Left ventricle myocardium inferior (tissue), 1 donor: ENCODE measurements at regions not wholly inside any gene's neighbourhood (a gene's known extent, or its start where the extent isn't known, plus 50 kb on each side); places are given as distances from the start of the nearest gene placed in this dataset.

Experiments used
- DNase-seq: peaks from one replicate; pipeline ENCODE4 v3.0.0-alpha.2; 2020
- H3K27ac ChIP-seq: fragments of 200-600 bp; replicated peaks from 2 replicates; pipeline ENCODE4 v1.8.0; 2021
- H3K27me3 ChIP-seq: fragments of 200-600 bp; 2 replicates; pipeline ENCODE4 v1.8.0; 2021; ENCODE audit warnings: low read depth
- H3K36me3 ChIP-seq: fragments of 200-600 bp; 2 replicates; pipeline ENCODE4 v1.8.0; 2021
- H3K4me1 ChIP-seq: fragments of 200-600 bp; 2 replicates; pipeline ENCODE4 v1.8.0; 2021
- H3K4me3 ChIP-seq: fragments of 200-600 bp; 2 replicates; pipeline ENCODE4 v1.8.0; 2021; ENCODE audit warnings: mild to moderate bottlenecking, moderate library complexity
- H3K9me3 ChIP-seq: fragments of 200-600 bp; replicated peaks from 2 replicates; pipeline ENCODE4 v1.8.0; 2021
- intact Hi-C: fragments of 100-400 bp; cut with micrococcal nuclease; formaldehyde crosslinking; loops from one replicate; pipeline ENCODE4 v1.11.0; 2022
- TF ChIP-seq, protein P1 (sequence below): fragments of 200-600 bp; IDR thresholded peaks from 2 replicates; pipeline ENCODE4 v1.8.0; 2021; ENCODE audit warnings: antibody characterized with exemption, mild to moderate bottlenecking, borderline replicate concordance
- donor health status: DM: no; HTN: yes; CAD: no; lungs with severe emphysema.

- Histone ChIP-seq H3K4me3 (no peak overlapping the region), H3K9me3 (peaks cover 4% of the 10 kb centered on the region), H3K27ac (no peak overlapping the region), H3K4me1 (no peaks in the 10 kb centered on the region), H3K27me3 (peaks cover 3% of the 10 kb centered on the region), H3K36me3 (no peaks in the 10 kb centered on the region)
- no peak for DNase-seq
- TF ChIP-seq, protein P1, sequence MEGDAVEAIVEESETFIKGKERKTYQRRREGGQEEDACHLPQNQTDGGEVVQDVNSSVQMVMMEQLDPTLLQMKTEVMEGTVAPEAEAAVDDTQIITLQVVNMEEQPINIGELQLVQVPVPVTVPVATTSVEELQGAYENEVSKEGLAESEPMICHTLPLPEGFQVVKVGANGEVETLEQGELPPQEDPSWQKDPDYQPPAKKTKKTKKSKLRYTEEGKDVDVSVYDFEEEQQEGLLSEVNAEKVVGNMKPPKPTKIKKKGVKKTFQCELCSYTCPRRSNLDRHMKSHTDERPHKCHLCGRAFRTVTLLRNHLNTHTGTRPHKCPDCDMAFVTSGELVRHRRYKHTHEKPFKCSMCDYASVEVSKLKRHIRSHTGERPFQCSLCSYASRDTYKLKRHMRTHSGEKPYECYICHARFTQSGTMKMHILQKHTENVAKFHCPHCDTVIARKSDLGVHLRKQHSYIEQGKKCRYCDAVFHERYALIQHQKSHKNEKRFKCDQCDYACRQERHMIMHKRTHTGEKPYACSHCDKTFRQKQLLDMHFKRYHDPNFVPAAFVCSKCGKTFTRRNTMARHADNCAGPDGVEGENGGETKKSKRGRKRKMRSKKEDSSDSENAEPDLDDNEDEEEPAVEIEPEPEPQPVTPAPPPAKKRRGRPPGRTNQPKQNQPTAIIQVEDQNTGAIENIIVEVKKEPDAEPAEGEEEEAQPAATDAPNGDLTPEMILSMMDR, result no peak
- intact Hi-C loops, result no loop called here
These were observed 250.5 kb downstream of the TDRD3 start for GRCh38 chr13:60647547-60647946.

GRCh38 chr13:60646620-60647019 is 249.6 kb downstream of the TDRD3 start:
- intact Hi-C loops, result no loop called here
- H3K36me3 ChIP-seq, result no peaks in the 10 kb centered on the region
- peaks cover 4% of the 10 kb centered on the region for H3K9me3 ChIP-seq
- H3K4me1 ChIP-seq, result no peaks in the 10 kb centered on the region
- H3K4me3 ChIP-seq, result no peak overlapping the region
- DNase-seq, result no peak
- no peak overlapping the region for H3K27ac ChIP-seq
- TF ChIP-seq, protein P1, result no peak
- peaks cover 3% of the 10 kb centered on the region for H3K27me3 ChIP-seq

DNA sequence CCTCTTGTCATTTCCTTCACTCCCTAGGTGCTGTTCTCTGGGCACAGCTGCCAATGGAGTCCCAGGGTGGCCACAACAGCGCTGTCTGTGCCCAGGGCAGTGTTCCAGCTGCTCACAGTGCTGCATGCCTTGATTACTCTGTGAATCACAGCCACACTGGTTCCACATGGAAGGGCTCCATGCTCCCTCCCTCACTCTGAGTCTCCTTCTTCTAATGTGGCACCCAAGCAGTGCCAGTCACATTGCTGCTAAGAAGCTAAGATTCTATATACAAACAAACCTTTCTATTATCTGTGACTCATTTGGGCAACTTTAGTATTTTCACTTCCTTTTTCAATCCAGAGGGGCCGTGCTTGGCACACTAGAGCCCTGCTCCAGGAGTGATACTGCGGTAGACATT is 248.7 kb downstream of the TDRD3 start:
- intact Hi-C loops, result no loop called here
- Histone ChIP-seq H3K9me3 (peaks cover 4% of the 10 kb centered on the region), H3K4me3 (no peak overlapping the region), H3K27ac (no peak overlapping the region), H3K27me3 (peaks cover 7% of the 10 kb centered on the region), H3K36me3 (no peaks in the 10 kb centered on the region), H3K4me1 (no peaks in the 10 kb centered on the region)
- no peak for DNase-seq
- TF ChIP-seq, protein P1, result no peak

DNA sequence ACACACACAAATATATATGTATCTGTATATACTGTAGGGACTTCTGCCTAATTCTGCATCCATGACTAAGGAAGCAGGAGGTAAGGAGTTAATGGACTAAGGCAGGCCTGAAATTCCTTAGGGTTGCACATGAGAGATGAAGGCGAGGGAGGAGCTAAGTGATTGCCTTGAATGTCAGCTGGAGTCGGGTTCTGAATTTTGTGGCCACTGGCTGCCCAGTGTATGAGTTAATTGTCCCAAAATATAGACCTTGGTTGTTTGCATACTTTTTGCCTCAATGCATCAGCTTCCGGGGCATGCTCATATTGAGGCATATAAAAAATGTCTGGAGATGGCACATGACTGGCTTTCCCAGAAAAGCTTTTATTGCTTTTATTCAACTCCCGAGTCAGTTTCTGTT is 245.5 kb downstream of the TDRD3 start:
- Histone ChIP-seq H3K27me3 (peaks cover 14% of the 10 kb centered on the region), H3K27ac (no peak overlapping the region), H3K36me3 (no peaks in the 10 kb centered on the region), H3K4me3 (no peak overlapping the region), H3K9me3 (peaks cover 4% of the 10 kb centered on the region), H3K4me1 (no peaks in the 10 kb centered on the region)
- TF ChIP-seq, protein P1, result no peak
- DNase-seq, result no peak
- intact Hi-C loops, result no loop called here

DNA sequence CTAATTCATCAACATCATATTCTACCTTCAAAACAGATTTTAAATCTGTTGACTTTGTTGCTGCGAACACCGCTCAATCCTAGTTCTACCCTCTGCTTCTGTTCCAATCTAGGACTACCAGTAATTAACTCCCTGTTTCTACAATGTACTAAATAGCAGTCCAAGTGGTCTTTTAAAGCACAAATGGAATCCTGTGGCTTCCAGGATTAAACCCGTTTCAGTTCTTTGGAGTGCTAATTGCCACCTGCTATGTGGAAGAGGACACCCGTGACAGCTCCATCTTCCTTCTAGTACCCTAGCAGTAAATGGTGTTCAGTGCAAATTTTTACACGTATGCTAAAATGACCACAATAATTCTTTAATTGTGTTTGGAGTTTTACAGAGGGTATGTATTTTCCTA is 232.1 kb downstream of the TDRD3 start:
- Histone ChIP-seq H3K4me3 (no peak overlapping the region), H3K27ac (no peak overlapping the region), H3K4me1 (no peaks in the 10 kb centered on the region), H3K27me3 (peaks cover 23% of the 10 kb centered on the region), H3K36me3 (no peaks in the 10 kb centered on the region), H3K9me3 (no peaks in the 10 kb centered on the region)
- DNase-seq, result no peak
- TF ChIP-seq, protein P1, result no peak
- intact Hi-C loops, result no loop called here
